ENCODE measurements at regions not wholly inside any gene's neighbourhood (a gene's known extent, or its start where the extent isn't known, plus 50 kb on each side); places are given as distances from the start of the nearest gene placed in this dataset.

GRCh38 chr4:125739760-125740159 lies 425.0 kb downstream of the FAT4 start:
- Histone ChIP-seq H3K36me3 (replicated peaks in 1 of 2; ENCODE audit: control insufficient read depth in 1 of 2, insufficient read depth in 2 of 2, low read length in 2 of 2) (no peaks in the 10 kb centered on the region), H3K79me2 (ENCODE audit: insufficient read depth, low read length) (no peaks in the 10 kb centered on the region), H3K4me2 (ENCODE audit: low read depth, low read length) (no peak overlapping the region), H3K9ac (ENCODE audit: insufficient read depth, low read depth, low read length) (no peak overlapping the region), H3K4me3 (replicated peaks in 1 of 3; ENCODE audit: insufficient read depth in 1 of 3, low read depth in 2 of 3, low read length in 3 of 3) (no peak overlapping the region), H3K9me3 (ENCODE audit: low read length) (no peaks in the 10 kb centered on the region), H4K20me1 (ENCODE audit: insufficient read depth, low read length) (no peaks in the 10 kb centered on the region), H3K27ac (ENCODE audit: extremely low read length, insufficient read depth, low read length) (no peak overlapping the region), H3K4me1 (ENCODE audit: insufficient read depth, low read length) (no peaks in the 10 kb centered on the region), H2AFZ (ENCODE audit: low read length) (no peak overlapping the region), H3K27me3 (ENCODE audit: control insufficient read depth in 1 of 2, insufficient read depth in 2 of 2, low read length in 2 of 2) (no peaks in the 10 kb centered on the region)
- FAIRE-seq, result no peak
- no TSS peak for BruUV-seq (replicated peaks)
- no peak for ATAC-seq
- no peak for DNase-seq (ENCODE audit: low spot score)
- intact Hi-C loops (cut with micrococcal nuclease; ENCODE audit: unreplicated experiment) (no loop called here), in situ Hi-C loops (cut with HindIII; ENCODE audit: extremely low pct_ligation_motif_present, low pct_unique_long_range_greater_than_20kb) (no loop called here)
- POLR2A ChIA-PET, result no interaction called here
- CTCF ChIA-PET (ENCODE audit: low intra/inter-chr PET ratio, low total read pairs), result no interaction called here
- 39% methylated on average over 2 of the region's 2 CpGs for WGBS (ENCODE audit: low lambda C conversion rate)
- TF ChIP-seq LCORL (IDR thresholded peaks at IDR 0.05) (no peak), LCORL (CRISPR knock-in tag; IDR thresholded peaks at IDR 0.05) (no peak), ZNF432 (CRISPR knock-in tag; IDR thresholded peaks at IDR 0.05; ENCODE audit: borderline replicate concordance) (no peak), CENPX (CRISPR knock-in tag; IDR thresholded peaks at IDR 0.05) (no peak), ZNF446 (CRISPR knock-in tag; IDR thresholded peaks at IDR 0.05) (no peak), RELA (CRISPR knock-in tag; IDR thresholded peaks at IDR 0.05) (no peak), NCOR1 (IDR thresholded peaks at IDR 0.05; ENCODE audit: borderline replicate concordance, low read length) (no peak), FOXO1 (CRISPR knock-in tag; IDR thresholded peaks at IDR 0.05) (no peak), ZNF3 (CRISPR knock-in tag; IDR thresholded peaks at IDR 0.05) (no peak), ZSCAN21 (CRISPR knock-in tag; IDR thresholded peaks at IDR 0.05; ENCODE audit: borderline replicate concordance) (no peak), FOXM1 (CRISPR knock-in tag; IDR thresholded peaks at IDR 0.05) (no peak), FOSL1 (CRISPR knock-in tag; IDR thresholded peaks at IDR 0.05; ENCODE audit: borderline replicate concordance) (no peak), ZNF619 (CRISPR knock-in tag; IDR thresholded peaks at IDR 0.05) (no peak), ZHX2 (IDR thresholded peaks at IDR 0.05; ENCODE audit: low read depth) (no peak), ZHX2 (CRISPR knock-in tag; IDR thresholded peaks at IDR 0.05; ENCODE audit: borderline replicate concordance) (no peak), KLF13 (CRISPR knock-in tag; IDR thresholded peaks at IDR 0.05) (no peak), ZSCAN12 (CRISPR knock-in tag; IDR thresholded peaks at IDR 0.05) (no peak), ISL2 (CRISPR knock-in tag; IDR thresholded peaks at IDR 0.05) (no peak)
